ENCODE measurements at regions not wholly inside any gene's neighbourhood (a gene's known extent, or its start where the extent isn't known, plus 50 kb on each side); places are given as distances from the start of the nearest gene placed in this dataset.
"Not testable (repeated sequence)": the region's sequence is repeated elsewhere in the genome, so short reads cannot be mapped to it uniquely, and the experiment has no call there.

- DNase-seq, result no peak
These were observed 370.2 kb upstream of the BRINP1 start for GRCh38 chr9:119739476-119739875.

GRCh38 chr9:119736491-119737454, 367.5 kb upstream of the BRINP1 start:
- no peak for DNase-seq

GRCh38 chr9:119727988-119728387, 358.8 kb upstream of the BRINP1 start:
- no peak for DNase-seq

- no peak for DNase-seq
These were observed 356.8 kb upstream of the BRINP1 start for GRCh38 chr9:119726035-119726434.

- no peak for DNase-seq
These were observed 353.1 kb upstream of the BRINP1 start for GRCh38 chr9:119722384-119722783.

- DNase-seq, result no peak
These were observed 343.1 kb upstream of the BRINP1 start for GRCh38 chr9:119712325-119712724.

GRCh38 chr9:119709431-119709830, 340.2 kb upstream of the BRINP1 start:
- DNase-seq, result no peak

GRCh38 chr9:119707228-119707845, 338.1 kb upstream of the BRINP1 start:
- DNase-seq, result no peak

- DNase-seq, result no peak
These were observed 332.4 kb upstream of the BRINP1 start for GRCh38 chr9:119701651-119702050.

- DNase-seq, result no peak
These were observed 329.3 kb upstream of the BRINP1 start for GRCh38 chr9:119698535-119698934.

- DNase-seq, result no peak
These were observed 328.8 kb upstream of the BRINP1 start for GRCh38 chr9:119697996-119698395.

- no peak for DNase-seq
These were observed 320.6 kb upstream of the BRINP1 start for GRCh38 chr9:119689879-119690278.

GRCh38 chr9:119688547-119688946, 319.3 kb upstream of the BRINP1 start:
- no peak for DNase-seq

GRCh38 chr9:119677811-119678505, 308.7 kb upstream of the BRINP1 start:
- no peak for DNase-seq

- DNase-seq, result no peak
These were observed 306.7 kb upstream of the BRINP1 start for GRCh38 chr9:119675951-119676350.

GRCh38 chr9:119672763-119673162, 303.5 kb upstream of the BRINP1 start:
- DNase-seq, result not testable (repeated sequence)

GRCh38 chr9:119667916-119668315, 298.7 kb upstream of the BRINP1 start:
- no peak for DNase-seq

GRCh38 chr9:119667163-119667562, 297.9 kb upstream of the BRINP1 start:
- DNase-seq, result no peak

GRCh38 chr9:119662329-119662728, 293.1 kb upstream of the BRINP1 start:
- no peak for DNase-seq

- no peak for DNase-seq
These were observed 283.7 kb upstream of the BRINP1 start for GRCh38 chr9:119652931-119653330.

- DNase-seq, result no peak
These were observed 280.0 kb upstream of the BRINP1 start for GRCh38 chr9:119649205-119649604.

- DNase-seq, result no peak
These were observed 270.2 kb upstream of the BRINP1 start for GRCh38 chr9:119639287-119639955.
